Gastrocnemius medialis (tissue), 4 donors: ENCODE measurements at regions not wholly inside any gene's neighbourhood (a gene's known extent, or its start where the extent isn't known, plus 50 kb on each side); places are given as distances from the start of the nearest gene placed in this dataset.

Experiments used
- ATAC-seq, 2 donors: fragments of 150-250 bp; one replicate each; pipeline ENCODE4 v1.9.1; 2016
- DNase-seq, 2 donors: peaks; one replicate each; pipeline ENCODE4 v3.0.0-alpha.2; 2019
- H3K27ac ChIP-seq, 4 donors: fragments of 200-600 bp; sonication (generic); 1 replicate in 1 of 4; 2 replicates in 3 of 4; pipeline ENCODE4 v1.5.1; 2016 to 2018; ENCODE audit warnings: mild to moderate bottlenecking in 2 of 4, moderate library complexity in 1 of 4
- H3K27me3 ChIP-seq, 3 donors: fragments of 200-600 bp; sonication (generic) in 2 of 3; 1 replicate in 1 of 3; 2 replicates in 2 of 3; pipeline versions ENCODE4 v1.5.1 to v1.6.0; 2016 to 2019; ENCODE audit warnings: mild to moderate bottlenecking in 1 of 3, moderate library complexity in 1 of 3
- H3K36me3 ChIP-seq, 2 donors: fragments of 200-600 bp; sonication (generic) in 1 of 2; one replicate each; pipeline ENCODE4 v1.5.1; 2017 to 2018
- H3K4me1 ChIP-seq, 2 donors: fragments of 200-600 bp; sonication (generic) in 1 of 2; one replicate each; pipeline ENCODE4 v1.5.1; 2016 to 2017; ENCODE audit warnings: mild to moderate bottlenecking in 2 of 2
- H3K4me3 ChIP-seq, 4 donors: fragments of 200-600 bp; sonication (generic) in 3 of 4; 1 replicate in 1 of 4; 2 replicates in 3 of 4; pipeline ENCODE4 v1.5.1; 2016 to 2019; ENCODE audit warnings: mild to moderate bottlenecking in 2 of 4
- H3K9me3 ChIP-seq, 3 donors: fragments of 200-600 bp; sonication (generic) in 2 of 3; 1 replicate in 1 of 3; 2 replicates in 2 of 3; pipeline ENCODE4 v1.5.1; 2016 to 2019
- POLR2A ChIP-seq, 2 donors: fragments of 450-650 bp; IDR thresholded peaks; one replicate each; pipeline ENCODE4 v1.6.1; 2017; ENCODE audit warnings: antibody characterized with exemption in 2 of 2, mild to moderate bottlenecking in 2 of 2, moderate library complexity in 2 of 2
- in situ Hi-C, 4 donors: fragments of 200-750 bp; cut with MboI; loops; one replicate each; pipeline versions ENCODE4 v1.15.0 to v1.8.0; 2017; ENCODE audit warnings: low sequenced_read_pairs in 4 of 4
- intact Hi-C: fragments of 100-400 bp; cut with DNase I; formaldehyde crosslinking; loops from one replicate; pipeline ENCODE4 v1.15.1; 2023; ENCODE audit warnings: low total_unique reads
- TF ChIP-seq, protein P1 (sequence below), 5 experiments: fragments of 450-650 bp in 3 of 5; fragments of 200-600 bp in 2 of 5; sonication (generic) in 2 of 5; IDR thresholded peaks in 4 of 5; conservative IDR thresholded peaks in 1 of 5; 1 replicate in 4 of 5; 2 replicates in 1 of 5; pipeline ENCODE4 v1.5.1; 2016 to 2019; ENCODE audit warnings: antibody characterized with exemption in 5 of 5, mild to moderate bottlenecking in 3 of 5, moderate library complexity in 3 of 5

GRCh38 chr6:753486-753885 lies 60.5 kb upstream of the EXOC2 start:
- intact Hi-C loops (no loop called here), in situ Hi-C loops (no loop called here)
- ATAC-seq, result no peak
- no peak overlapping the region for H3K27ac ChIP-seq
- no peak for TF ChIP-seq POLR2A (IDR thresholded peaks at IDR 0.05)
- TF ChIP-seq, protein P1, sequence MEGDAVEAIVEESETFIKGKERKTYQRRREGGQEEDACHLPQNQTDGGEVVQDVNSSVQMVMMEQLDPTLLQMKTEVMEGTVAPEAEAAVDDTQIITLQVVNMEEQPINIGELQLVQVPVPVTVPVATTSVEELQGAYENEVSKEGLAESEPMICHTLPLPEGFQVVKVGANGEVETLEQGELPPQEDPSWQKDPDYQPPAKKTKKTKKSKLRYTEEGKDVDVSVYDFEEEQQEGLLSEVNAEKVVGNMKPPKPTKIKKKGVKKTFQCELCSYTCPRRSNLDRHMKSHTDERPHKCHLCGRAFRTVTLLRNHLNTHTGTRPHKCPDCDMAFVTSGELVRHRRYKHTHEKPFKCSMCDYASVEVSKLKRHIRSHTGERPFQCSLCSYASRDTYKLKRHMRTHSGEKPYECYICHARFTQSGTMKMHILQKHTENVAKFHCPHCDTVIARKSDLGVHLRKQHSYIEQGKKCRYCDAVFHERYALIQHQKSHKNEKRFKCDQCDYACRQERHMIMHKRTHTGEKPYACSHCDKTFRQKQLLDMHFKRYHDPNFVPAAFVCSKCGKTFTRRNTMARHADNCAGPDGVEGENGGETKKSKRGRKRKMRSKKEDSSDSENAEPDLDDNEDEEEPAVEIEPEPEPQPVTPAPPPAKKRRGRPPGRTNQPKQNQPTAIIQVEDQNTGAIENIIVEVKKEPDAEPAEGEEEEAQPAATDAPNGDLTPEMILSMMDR (IDR thresholded peaks at IDR 0.05 in 4 of 5, conservative IDR thresholded peaks at IDR 0.05 in 1 of 5), result no peak
- no peaks in the 10 kb centered on the region for H3K4me1 ChIP-seq
- H3K36me3 ChIP-seq, result no peaks in the 10 kb centered on the region
- DNase-seq, result no peak
- no peaks in the 10 kb centered on the region for H3K9me3 ChIP-seq
- no peaks in the 10 kb centered on the region for H3K27me3 ChIP-seq
- H3K4me3 ChIP-seq, result no peak overlapping the region

DNA sequence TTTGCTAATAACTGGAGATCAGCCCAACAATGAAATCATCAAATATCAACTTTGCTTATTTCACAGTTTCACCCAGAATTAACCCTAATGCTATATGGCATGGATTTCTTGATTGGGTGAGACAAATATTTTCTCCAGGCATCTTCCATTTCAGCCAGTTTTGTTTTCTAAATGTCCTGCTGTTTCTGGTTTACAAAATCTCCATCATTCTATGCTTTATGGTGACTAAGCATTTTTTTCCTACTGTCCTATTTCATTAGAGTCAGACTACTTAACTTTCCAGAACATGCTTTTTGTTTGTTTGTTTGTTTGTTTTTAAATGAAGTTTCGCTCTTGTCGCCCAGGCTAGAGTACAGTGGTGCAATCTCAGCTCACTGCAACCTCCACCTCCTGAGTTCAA lies 59.5 kb upstream of the EXOC2 start:
- Histone ChIP-seq H3K36me3 (no peaks in the 10 kb centered on the region), H3K4me3 (no peak overlapping the region), H3K27ac (no peak overlapping the region), H3K4me1 (no peaks in the 10 kb centered on the region), H3K27me3 (no peaks in the 10 kb centered on the region), H3K9me3 (no peaks in the 10 kb centered on the region)
- in situ Hi-C loops (no loop called here), intact Hi-C loops (no loop called here)
- DNase-seq, result no peak
- ATAC-seq, result no peak
- no peak for TF ChIP-seq POLR2A (IDR thresholded peaks at IDR 0.05)
- TF ChIP-seq, protein P1 (IDR thresholded peaks at IDR 0.05 in 4 of 5, conservative IDR thresholded peaks at IDR 0.05 in 1 of 5), result no peak

DNA sequence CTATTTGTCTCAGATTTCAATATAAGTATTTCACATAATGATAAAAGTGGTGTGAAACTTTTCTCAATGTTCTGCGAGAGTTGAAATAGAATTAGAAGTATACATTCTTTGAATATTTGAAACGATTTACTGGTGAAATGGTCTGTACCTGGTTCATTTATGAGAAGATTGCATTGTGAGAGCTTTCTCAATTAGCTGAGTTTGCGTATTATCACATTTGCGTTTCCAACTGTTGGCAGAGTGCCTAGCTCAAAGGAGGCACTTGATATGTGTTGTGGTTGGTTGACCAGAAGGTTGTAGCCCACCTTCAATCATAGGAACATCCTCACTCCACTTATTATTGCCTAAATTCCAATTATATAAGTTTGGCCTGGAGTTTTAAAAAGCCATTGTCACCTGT lies 58.8 kb upstream of the EXOC2 start:
- H3K27ac ChIP-seq, result no peak overlapping the region
- TF ChIP-seq POLR2A (IDR thresholded peaks at IDR 0.05), result no peak
- TF ChIP-seq, protein P1 (IDR thresholded peaks at IDR 0.05 in 4 of 5, conservative IDR thresholded peaks at IDR 0.05 in 1 of 5), result no peak
- H3K27me3 ChIP-seq, result no peaks in the 10 kb centered on the region
- no peaks in the 10 kb centered on the region for H3K4me1 ChIP-seq
- DNase-seq (no peak), ATAC-seq (no peak)
- intact Hi-C loops (no loop called here), in situ Hi-C loops (no loop called here)
- H3K9me3 ChIP-seq, result no peaks in the 10 kb centered on the region
- H3K36me3 ChIP-seq, result no peaks in the 10 kb centered on the region
- no peak overlapping the region for H3K4me3 ChIP-seq

DNA sequence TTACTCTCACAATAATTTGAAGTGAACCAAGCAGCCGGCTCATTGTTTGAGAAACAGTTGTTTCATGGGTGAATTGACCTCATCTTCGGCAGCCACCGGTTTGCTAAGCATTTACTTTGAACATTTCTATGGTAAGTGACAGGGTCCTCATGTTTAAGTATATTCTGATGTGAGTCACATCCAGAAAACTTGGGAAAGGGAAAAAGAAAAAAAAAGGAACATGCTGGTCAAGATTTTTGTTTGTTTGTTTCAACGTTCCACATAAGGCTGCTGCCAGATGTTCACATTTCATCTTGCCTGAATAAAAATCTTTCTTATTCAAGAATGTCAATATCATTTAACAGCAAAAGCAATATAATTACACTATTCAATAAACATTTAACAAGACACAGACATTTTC lies 55.0 kb upstream of the EXOC2 start:
- Histone ChIP-seq H3K4me1 (no peaks in the 10 kb centered on the region), H3K4me3 (no peak overlapping the region), H3K36me3 (no peaks in the 10 kb centered on the region), H3K9me3 (no peaks in the 10 kb centered on the region), H3K27ac (no peak overlapping the region), H3K27me3 (no peaks in the 10 kb centered on the region)
- TF ChIP-seq, protein P1 (IDR thresholded peaks at IDR 0.05 in 4 of 5, conservative IDR thresholded peaks at IDR 0.05 in 1 of 5), result no peak
- no peak for TF ChIP-seq POLR2A (IDR thresholded peaks at IDR 0.05)
- intact Hi-C loops, result no loop called here
- in situ Hi-C loops, result no loop called here
- DNase-seq (no peak), ATAC-seq (no peak)

DNA sequence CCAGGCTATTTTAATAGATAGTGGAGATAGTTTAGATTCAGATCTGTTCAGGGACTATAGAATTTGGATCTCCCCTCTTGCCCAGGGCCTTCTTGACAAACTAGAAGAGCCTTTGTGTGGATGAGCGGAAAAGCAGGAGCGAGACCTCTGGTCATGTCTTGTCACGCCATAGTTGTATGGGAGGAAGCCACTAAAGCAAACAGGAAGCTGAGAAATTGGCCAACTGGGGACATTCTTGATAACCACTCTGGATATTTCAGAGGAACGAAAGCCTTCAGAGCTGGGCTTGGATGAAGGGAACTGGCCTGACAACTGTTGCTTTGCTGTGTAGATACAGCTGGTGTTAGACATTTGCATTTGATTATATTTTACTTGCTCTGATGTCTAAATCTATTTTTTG lies 54.1 kb upstream of the EXOC2 start:
- Histone ChIP-seq H3K27ac (no peak overlapping the region), H3K27me3 (no peaks in the 10 kb centered on the region), H3K4me1 (no peaks in the 10 kb centered on the region), H3K9me3 (no peaks in the 10 kb centered on the region), H3K4me3 (no peak overlapping the region), H3K36me3 (no peaks in the 10 kb centered on the region)
- no peak for DNase-seq
- intact Hi-C loops, result no loop called here
- TF ChIP-seq, protein P1 (IDR thresholded peaks at IDR 0.05 in 4 of 5, conservative IDR thresholded peaks at IDR 0.05 in 1 of 5), result no peak
- no peak for TF ChIP-seq POLR2A (IDR thresholded peaks at IDR 0.05)
- no peak for ATAC-seq
- in situ Hi-C loops, result no loop called here
